Transverse colon (tissue), 4 donors: ENCODE measurements at regions not wholly inside any gene's neighbourhood (a gene's known extent, or its start where the extent isn't known, plus 50 kb on each side); places are given as distances from the start of the nearest gene placed in this dataset.

Experiments used
- DNase-seq: peaks from one replicate; pipeline ENCODE4 v3.0.0-alpha.2; 2019
- H3K27ac ChIP-seq, 4 donors: fragments of 200-600 bp; sonication (generic); 2 replicates each; pipeline ENCODE4 v1.5.1; 2016 to 2018; ENCODE audit warnings: inconsistent platforms in 4 of 4
- H3K27me3 ChIP-seq: fragments of 200-600 bp; sonication (generic); 2 replicates; pipeline ENCODE4 v1.5.1; 2017; ENCODE audit warnings: inconsistent platforms
- H3K36me3 ChIP-seq, 4 donors: fragments of 200-600 bp; sonication (generic); 2 replicates each; pipeline ENCODE4 v1.5.1; 2017 to 2019; ENCODE audit warnings: inconsistent platforms in 4 of 4
- H3K4me1 ChIP-seq, 4 donors: fragments of 200-600 bp; sonication (generic); 2 replicates each; pipeline ENCODE4 v1.5.1; 2017 to 2020; ENCODE audit warnings: inconsistent platforms in 4 of 4
- H3K4me3 ChIP-seq, 4 donors: fragments of 200-600 bp; sonication (generic); 1 replicate in 1 of 4; 2 replicates in 3 of 4; pipeline versions ENCODE4 v1.5.1 to v1.6.1; 2017 to 2019; ENCODE audit warnings: inconsistent platforms in 4 of 4
- H3K9me3 ChIP-seq, 2 donors: fragments of 200-600 bp; sonication (generic); 2 replicates each; pipeline ENCODE4 v1.5.1; 2017 to 2019; ENCODE audit warnings: inconsistent platforms in 2 of 2
- EP300 ChIP-seq: sonication (generic); formaldehyde crosslinking; IDR thresholded peaks from one replicate; pipeline ENCODE4 v1.6.1; 2017; ENCODE audit warnings: antibody characterized with exemption, low read depth
- POLR2A ChIP-seq: fragments of 450-650 bp; IDR thresholded peaks from one replicate; pipeline ENCODE4 v1.6.1; 2016; ENCODE audit warnings: antibody characterized with exemption, mild to moderate bottlenecking, moderate library complexity
- POLR2AphosphoS5 ChIP-seq, 3 donors: sonication (generic); formaldehyde crosslinking; IDR thresholded peaks; one replicate each; pipeline ENCODE4 v1.6.1; 2016; ENCODE audit warnings: antibody characterized with exemption in 3 of 3
- WGBS, 2 donors: methylation state at CpG; one replicate each; pipeline ENCODE4 v1.1.5; 2018; ENCODE audit warnings: low coverage in 1 of 2; 5-methylcytosine and 5-hydroxymethylcytosine counted together
- in situ Hi-C, 4 donors: fragments of 200-750 bp; cut with MboI; loops; one replicate each; pipeline versions ENCODE4 v1.15.0 to v1.15.1; 2017; ENCODE audit warnings: low sequenced_read_pairs in 3 of 4, low pct_ligation_motif_present in 1 of 4, low pct_unique_long_range_greater_than_20kb in 1 of 4
- intact Hi-C: fragments of 100-400 bp; cut with DNase I; formaldehyde crosslinking; loops from one replicate; pipeline ENCODE4 v1.15.1; 2023; ENCODE audit warnings: low total_unique reads
- TF ChIP-seq, protein P1 (sequence below), 5 experiments: fragments of 200-600 bp in 3 of 5; fragments of 450-650 bp in 2 of 5; sonication (generic) in 3 of 5; IDR thresholded peaks; 1 replicate in 2 of 5; 2 replicates in 3 of 5; pipeline ENCODE4 v1.5.1; 2016 to 2017; ENCODE audit warnings: antibody characterized with exemption in 5 of 5, inconsistent platforms in 3 of 5, mild to moderate bottlenecking in 2 of 5, moderate library complexity in 1 of 5

DNA sequence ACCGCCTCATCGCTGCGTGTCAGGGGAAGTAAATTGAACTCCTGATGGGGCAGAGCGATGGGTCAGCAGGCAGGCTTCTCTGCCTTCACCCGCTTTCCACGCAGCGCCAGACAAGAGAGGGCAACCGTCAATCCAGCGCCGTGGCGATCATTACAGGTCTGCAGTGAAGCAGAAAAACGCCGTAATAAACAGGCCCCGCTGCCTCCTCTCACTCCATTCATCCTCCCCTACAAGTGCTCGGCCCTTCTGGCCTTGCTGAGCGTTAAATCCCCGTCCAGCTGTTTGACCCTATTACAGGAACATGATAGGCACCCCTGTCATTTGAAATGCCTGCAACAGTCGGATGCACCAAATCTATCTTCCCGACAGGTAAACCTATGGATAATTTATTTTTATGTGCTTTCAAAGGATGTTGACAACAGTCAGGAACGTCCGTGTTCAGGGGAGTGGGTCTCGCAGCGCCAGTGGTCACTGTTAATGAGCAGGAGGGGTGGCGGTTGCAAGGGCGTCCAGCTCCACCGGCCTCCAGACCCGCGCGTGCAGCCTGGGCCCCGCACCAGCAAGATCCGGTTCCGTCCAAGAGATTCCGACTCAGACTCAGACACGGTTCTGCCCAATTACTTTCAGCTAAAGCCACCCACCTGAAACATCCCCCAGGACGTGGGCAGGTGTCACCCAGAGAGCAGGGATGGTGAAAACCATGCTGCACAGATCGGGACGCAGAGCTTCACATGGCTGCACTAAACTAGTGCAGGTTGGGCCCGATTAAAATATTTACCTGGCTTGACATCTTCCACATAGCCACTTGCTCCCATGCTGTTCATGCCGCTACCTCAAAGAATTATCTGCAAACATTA, 508.0 kb upstream of the MGMT start:
- no peaks in the 10 kb centered on the region for H3K27me3 ChIP-seq
- intact Hi-C loops, result no loop called here
- in situ Hi-C loops, result no loop called here
- TF ChIP-seq POLR2A (no peak), EP300 (no peak), POLR2AphosphoS5 (IDR thresholded peaks at IDR 0.05) (no peak)
- TF ChIP-seq, protein P1, sequence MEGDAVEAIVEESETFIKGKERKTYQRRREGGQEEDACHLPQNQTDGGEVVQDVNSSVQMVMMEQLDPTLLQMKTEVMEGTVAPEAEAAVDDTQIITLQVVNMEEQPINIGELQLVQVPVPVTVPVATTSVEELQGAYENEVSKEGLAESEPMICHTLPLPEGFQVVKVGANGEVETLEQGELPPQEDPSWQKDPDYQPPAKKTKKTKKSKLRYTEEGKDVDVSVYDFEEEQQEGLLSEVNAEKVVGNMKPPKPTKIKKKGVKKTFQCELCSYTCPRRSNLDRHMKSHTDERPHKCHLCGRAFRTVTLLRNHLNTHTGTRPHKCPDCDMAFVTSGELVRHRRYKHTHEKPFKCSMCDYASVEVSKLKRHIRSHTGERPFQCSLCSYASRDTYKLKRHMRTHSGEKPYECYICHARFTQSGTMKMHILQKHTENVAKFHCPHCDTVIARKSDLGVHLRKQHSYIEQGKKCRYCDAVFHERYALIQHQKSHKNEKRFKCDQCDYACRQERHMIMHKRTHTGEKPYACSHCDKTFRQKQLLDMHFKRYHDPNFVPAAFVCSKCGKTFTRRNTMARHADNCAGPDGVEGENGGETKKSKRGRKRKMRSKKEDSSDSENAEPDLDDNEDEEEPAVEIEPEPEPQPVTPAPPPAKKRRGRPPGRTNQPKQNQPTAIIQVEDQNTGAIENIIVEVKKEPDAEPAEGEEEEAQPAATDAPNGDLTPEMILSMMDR (IDR thresholded peaks at IDR 0.05), result no peak
- DNase-seq, result no peak
- no peak overlapping the region for H3K27ac ChIP-seq
- no peaks in the 10 kb centered on the region for H3K9me3 ChIP-seq
- no peak overlapping the region for H3K4me3 ChIP-seq
- no peaks in the 10 kb centered on the region for H3K36me3 ChIP-seq
- no peaks in the 10 kb centered on the region for H3K4me1 ChIP-seq
- 88 to 90% methylated on average over 5 to 39 of the region's 39 CpGs for WGBS, 2 donors

DNA sequence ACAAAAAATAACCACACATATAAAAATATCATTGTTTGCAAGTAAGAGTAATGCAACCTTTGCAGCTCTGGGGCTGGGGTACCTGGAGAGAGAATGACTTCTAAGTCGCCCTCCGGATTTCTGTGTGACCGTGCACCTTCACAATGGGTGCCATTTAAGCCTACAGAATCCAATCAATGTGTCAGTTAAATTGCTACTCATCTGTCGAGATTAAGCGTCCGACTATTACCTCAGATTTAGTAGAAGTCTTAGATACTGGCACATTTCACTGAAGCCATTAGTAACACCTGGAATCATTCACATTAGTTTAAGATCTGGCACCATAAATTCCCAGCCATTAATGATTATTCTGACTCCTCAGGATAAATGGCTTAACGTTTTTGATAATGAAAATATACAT, 507.3 kb upstream of the MGMT start:
- no peaks in the 10 kb centered on the region for H3K27me3 ChIP-seq
- H3K4me3 ChIP-seq, result no peak overlapping the region
- H3K27ac ChIP-seq, result no peak overlapping the region
- intact Hi-C loops (no loop called here), in situ Hi-C loops (no loop called here)
- no peaks in the 10 kb centered on the region for H3K36me3 ChIP-seq
- no peaks in the 10 kb centered on the region for H3K9me3 ChIP-seq
- H3K4me1 ChIP-seq, result no peaks in the 10 kb centered on the region
- DNase-seq, result no peak
- TF ChIP-seq POLR2A (no peak), POLR2AphosphoS5 (IDR thresholded peaks at IDR 0.05) (no peak), EP300 (no peak)
- TF ChIP-seq, protein P1 (IDR thresholded peaks at IDR 0.05), result no peak
- 69 to 79% methylated on average over 4 to 7 of the region's 7 CpGs for WGBS, 2 donors

DNA sequence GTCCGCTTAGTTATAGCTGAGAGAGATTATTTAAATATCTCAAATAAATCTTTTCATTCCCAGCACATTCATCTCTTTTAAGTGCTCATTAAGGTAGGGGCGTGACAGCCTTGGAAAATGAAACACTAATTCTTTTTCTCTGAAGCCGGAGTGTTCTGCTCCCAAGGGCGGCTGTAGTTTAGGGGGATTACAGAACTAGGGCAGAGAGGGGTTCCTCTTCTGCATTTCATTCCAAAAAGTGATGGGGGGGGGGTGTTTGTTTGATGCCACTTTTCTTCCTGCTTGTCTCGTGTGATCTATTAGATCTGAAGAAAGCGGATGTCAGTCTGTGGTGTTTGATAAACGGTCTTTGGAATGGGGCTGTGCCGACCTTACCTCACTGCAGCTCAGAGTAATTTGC, 506.5 kb upstream of the MGMT start:
- no peak for DNase-seq
- TF ChIP-seq POLR2AphosphoS5 (IDR thresholded peaks at IDR 0.05), result no peak
- TF ChIP-seq EP300, result no peak
- TF ChIP-seq, protein P1 (IDR thresholded peaks at IDR 0.05), result no peak
- no peak for TF ChIP-seq POLR2A
- Histone ChIP-seq H3K27me3 (no peaks in the 10 kb centered on the region), H3K4me3 (no peak overlapping the region), H3K36me3 (no peaks in the 10 kb centered on the region), H3K4me1 (no peaks in the 10 kb centered on the region), H3K9me3 (no peaks in the 10 kb centered on the region), H3K27ac (no peak overlapping the region)
- WGBS, 2 donors, result 61 to 82% methylated on average over 4 to 8 of the region's 8 CpGs
- in situ Hi-C loops (no loop called here), intact Hi-C loops (no loop called here)

DNA sequence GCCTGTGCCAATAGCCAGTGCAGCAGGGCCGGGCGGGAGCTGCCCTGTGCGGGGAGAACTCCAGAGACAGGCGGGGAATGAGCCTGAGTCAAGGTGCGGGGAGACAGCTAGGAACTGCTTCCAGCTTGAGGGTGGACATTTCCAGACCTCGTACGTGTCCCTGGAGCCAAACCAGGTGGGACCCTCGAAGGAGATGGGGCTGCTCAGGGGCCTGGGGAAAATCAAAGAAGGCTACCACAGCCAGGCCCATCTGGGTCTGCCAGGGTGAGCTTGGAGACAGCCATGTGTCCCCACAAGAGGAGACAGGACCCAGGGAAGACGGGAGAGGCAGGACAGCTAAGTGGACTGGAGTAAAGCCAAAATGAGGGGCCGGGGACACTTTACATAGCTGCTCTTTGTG, 504.9 kb upstream of the MGMT start:
- no peak for TF ChIP-seq POLR2AphosphoS5 (IDR thresholded peaks at IDR 0.05)
- in situ Hi-C loops (no loop called here), intact Hi-C loops (no loop called here)
- DNase-seq, result no peak
- WGBS, 2 donors, result 67 to 79% methylated on average over 8 to 10 of the region's 10 CpGs
- no peak overlapping the region for H3K27ac ChIP-seq
- no peaks in the 10 kb centered on the region for H3K36me3 ChIP-seq
- no peaks in the 10 kb centered on the region for H3K4me1 ChIP-seq
- H3K27me3 ChIP-seq, result no peaks in the 10 kb centered on the region
- H3K4me3 ChIP-seq, result no peak overlapping the region
- H3K9me3 ChIP-seq, result no peaks in the 10 kb centered on the region
